Mucosa of descending colon (tissue), 3 donors: ENCODE measurements at regions not wholly inside any gene's neighbourhood (a gene's known extent, or its start where the extent isn't known, plus 50 kb on each side); places are given as distances from the start of the nearest gene placed in this dataset.

ENCODE experiments used
- ATAC-seq: fragments of 200-7000 bp; cut with Tn5 transposase; one replicate; pipeline ENCODE4 v1.9.1; 2020; ENCODE audit warnings: mild to moderate bottlenecking, moderate library complexity
- DNase-seq, 3 donors: peaks; one replicate each; pipeline ENCODE4 v3.0.0-alpha.2; 2020
- H3K36me3 ChIP-seq: fragments of 200-600 bp; one replicate; pipeline ENCODE4 v1.8.0; 2021; ENCODE audit warnings: low read depth, mild to moderate bottlenecking
- H3K4me1 ChIP-seq: fragments of 200-600 bp; one replicate; pipeline ENCODE4 v1.8.0; 2021; ENCODE audit warnings: low read depth, mild to moderate bottlenecking
- H3K4me3 ChIP-seq: fragments of 200-600 bp; one replicate; pipeline ENCODE4 v1.8.0; 2021; ENCODE audit warnings: mild to moderate bottlenecking
- H3K9me3 ChIP-seq: fragments of 200-600 bp; one replicate; pipeline ENCODE4 v1.8.0; 2021; ENCODE audit warnings: mild to moderate bottlenecking
- intact Hi-C, 2 donors: fragments of 100-400 bp; cut with DNase I in 1 of 2; cut with micrococcal nuclease in 1 of 2; formaldehyde crosslinking; loops; one replicate each; pipeline versions ENCODE4 v1.11.0 to v1.11.1; 2022; cut with DNase I, micrococcal nuclease
- TF ChIP-seq, protein P1 (sequence below): fragments of 200-600 bp; IDR thresholded peaks from one replicate; pipeline ENCODE4 v1.8.0; 2022; ENCODE audit warnings: antibody characterized with exemption, mild to moderate bottlenecking
- donor health status: DM: no; HTN: no; CAD: no; lungs with moderate emphysema.
- donor health status: DM: no; HTN: no; CAD: no.
- donor health status: DM: no; HTN: yes; CAD: no.

DNA sequence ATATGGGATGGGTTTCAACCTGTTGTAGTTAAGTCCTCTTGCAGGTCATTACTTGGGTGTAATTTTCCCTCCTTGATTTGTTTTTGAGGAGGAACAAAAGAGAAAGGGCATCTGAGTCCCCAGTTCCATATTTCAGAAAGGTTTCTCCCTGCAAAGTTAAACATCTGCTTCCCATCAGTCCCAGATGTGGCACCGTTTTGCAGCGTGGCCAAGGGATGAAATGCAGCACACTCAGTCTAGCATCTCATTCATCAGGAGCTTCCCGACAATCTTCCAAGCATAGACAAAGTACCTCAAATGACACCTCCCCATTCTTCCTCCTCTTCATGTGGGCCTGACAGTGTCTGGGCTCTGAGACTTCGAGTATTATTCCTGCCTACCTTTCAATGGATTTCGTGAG, 363.7 kb upstream of the SOX9 start:
- DNase-seq (no peak), ATAC-seq (no peak)
- TF ChIP-seq, protein P1, sequence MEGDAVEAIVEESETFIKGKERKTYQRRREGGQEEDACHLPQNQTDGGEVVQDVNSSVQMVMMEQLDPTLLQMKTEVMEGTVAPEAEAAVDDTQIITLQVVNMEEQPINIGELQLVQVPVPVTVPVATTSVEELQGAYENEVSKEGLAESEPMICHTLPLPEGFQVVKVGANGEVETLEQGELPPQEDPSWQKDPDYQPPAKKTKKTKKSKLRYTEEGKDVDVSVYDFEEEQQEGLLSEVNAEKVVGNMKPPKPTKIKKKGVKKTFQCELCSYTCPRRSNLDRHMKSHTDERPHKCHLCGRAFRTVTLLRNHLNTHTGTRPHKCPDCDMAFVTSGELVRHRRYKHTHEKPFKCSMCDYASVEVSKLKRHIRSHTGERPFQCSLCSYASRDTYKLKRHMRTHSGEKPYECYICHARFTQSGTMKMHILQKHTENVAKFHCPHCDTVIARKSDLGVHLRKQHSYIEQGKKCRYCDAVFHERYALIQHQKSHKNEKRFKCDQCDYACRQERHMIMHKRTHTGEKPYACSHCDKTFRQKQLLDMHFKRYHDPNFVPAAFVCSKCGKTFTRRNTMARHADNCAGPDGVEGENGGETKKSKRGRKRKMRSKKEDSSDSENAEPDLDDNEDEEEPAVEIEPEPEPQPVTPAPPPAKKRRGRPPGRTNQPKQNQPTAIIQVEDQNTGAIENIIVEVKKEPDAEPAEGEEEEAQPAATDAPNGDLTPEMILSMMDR = no peak
- no peaks in the 10 kb centered on the region for H3K9me3 ChIP-seq
- no peak overlapping the region for H3K4me3 ChIP-seq
- intact Hi-C loops = no loop called here
- H3K4me1 ChIP-seq = no peaks in the 10 kb centered on the region
- H3K36me3 ChIP-seq = no peaks in the 10 kb centered on the region

DNA sequence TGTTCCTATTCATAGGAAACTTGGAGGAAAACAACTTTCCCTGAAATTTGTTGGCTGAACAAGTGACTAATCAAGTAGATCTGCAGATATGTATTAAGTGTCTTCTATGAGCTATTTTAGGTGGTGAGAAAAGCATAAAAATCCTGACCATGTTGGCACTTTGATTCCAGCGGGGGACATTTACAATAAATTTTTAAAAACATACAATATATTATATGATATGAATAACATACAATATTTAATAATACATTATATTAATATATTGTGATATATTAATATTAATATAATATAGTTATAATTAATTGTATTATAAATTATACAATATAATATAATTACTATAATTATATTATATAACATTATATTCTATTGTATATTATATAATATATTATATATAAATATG, 362.9 kb upstream of the SOX9 start:
- no peaks in the 10 kb centered on the region for H3K9me3 ChIP-seq
- intact Hi-C loops = no loop called here
- ATAC-seq = no peak
- TF ChIP-seq, protein P1 = no peak
- no peaks in the 10 kb centered on the region for H3K4me1 ChIP-seq
- H3K4me3 ChIP-seq = no peak overlapping the region
- DNase-seq = no peak
- H3K36me3 ChIP-seq = no peaks in the 10 kb centered on the region

DNA sequence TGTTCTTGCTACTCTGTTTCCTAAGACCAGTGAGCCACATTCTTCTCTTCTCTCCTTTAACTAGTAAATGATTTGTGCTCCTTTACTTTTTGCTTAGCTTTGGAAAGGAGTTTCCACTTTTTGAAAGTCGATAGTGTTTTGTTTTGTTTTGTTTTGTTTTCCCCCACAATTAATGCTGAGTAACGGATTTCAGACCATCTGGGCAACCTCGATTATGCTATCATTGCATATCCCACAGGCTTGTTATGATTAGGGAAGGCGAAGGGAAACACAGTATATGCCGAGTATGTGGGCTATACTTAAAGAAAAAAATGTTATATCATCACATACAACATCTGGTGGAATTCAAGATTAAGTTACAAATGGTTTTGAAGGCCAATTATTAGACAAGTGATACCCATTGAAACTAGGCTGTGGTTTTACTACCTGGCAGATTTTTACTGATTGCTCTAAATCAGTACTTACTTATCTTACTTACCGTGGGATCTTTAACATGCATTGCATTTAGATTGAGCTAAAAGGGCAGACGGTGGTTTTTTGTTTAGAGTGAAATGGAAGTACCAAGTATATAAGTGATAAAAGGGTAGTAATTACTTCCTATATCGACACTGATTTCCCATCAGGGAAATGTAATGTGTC, 361.3 kb upstream of the SOX9 start:
- Histone ChIP-seq H3K4me1 (no peaks in the 10 kb centered on the region), H3K4me3 (no peak overlapping the region), H3K36me3 (no peaks in the 10 kb centered on the region), H3K9me3 (no peaks in the 10 kb centered on the region)
- TF ChIP-seq, protein P1 = no peak
- DNase-seq = no peak
- intact Hi-C loops = loop anchor here in 1 of 2 donors (2.0 kb wide), 1 partner anchor 287 kb away; no protein-coding TSS in a partner anchor
- ATAC-seq = no peak

DNA sequence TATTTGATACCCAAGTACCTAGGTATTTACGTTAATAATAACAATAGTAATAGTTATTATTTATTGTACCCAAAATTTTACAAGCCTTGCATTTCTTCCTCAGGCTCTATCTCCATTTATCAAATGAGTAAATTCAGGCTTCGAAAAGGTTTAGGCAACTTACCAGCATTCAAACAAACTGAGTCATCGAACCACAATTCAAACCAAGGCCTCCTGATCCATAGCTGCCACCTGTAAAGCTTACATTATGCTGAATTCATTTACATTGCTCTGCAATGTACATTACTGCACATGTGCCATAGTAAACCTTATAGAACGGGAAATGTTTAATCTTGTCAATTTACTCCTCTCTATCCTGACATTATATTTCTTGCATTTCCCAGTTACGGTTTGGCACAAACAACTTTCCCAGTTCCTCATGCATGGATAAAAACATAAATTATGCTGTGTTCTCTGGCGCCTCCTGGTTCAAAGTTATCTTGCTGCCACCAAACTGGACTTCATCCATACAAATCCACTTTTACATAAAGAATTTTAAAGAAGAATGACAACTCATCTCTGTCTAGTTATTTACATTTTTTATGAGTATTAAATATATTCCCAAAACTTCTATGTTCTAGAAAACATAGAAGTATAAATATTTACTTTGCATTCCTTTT, 360.6 kb upstream of the SOX9 start:
- H3K4me3 ChIP-seq = no peak overlapping the region
- ATAC-seq = no peak
- no peaks in the 10 kb centered on the region for H3K36me3 ChIP-seq
- no peaks in the 10 kb centered on the region for H3K9me3 ChIP-seq
- intact Hi-C loops = loop anchor here in 1 of 2 donors (2.0 kb wide), 1 partner anchor 287 kb away; no protein-coding TSS in a partner anchor
- TF ChIP-seq, protein P1 = no peak
- H3K4me1 ChIP-seq = no peaks in the 10 kb centered on the region
- peak in 1 of 3 donors; percentile 54 for DNase-seq

DNA sequence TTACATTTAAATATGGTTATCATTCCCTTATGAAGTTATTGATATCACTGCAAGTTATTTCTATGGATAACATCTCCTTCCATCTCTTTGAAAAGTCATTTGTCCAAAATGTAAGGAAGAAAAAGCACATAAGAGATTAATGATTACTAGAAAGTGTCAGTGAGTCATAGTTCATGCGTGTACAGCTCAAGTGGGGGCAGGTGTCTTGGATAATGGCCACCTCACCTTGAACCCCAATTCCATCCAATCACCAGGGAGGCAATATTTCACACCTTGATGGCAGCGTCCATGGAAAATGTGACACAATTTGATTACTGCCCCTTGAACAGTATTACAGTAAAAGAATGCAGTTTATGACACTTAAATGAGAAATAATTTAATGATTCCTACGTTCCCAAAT, 358.3 kb upstream of the SOX9 start:
- ATAC-seq (no peak), DNase-seq (no peak)
- H3K4me1 ChIP-seq = no peaks in the 10 kb centered on the region
- TF ChIP-seq, protein P1 = no peak
- H3K4me3 ChIP-seq = no peak overlapping the region
- H3K9me3 ChIP-seq = no peaks in the 10 kb centered on the region
- no peaks in the 10 kb centered on the region for H3K36me3 ChIP-seq
- intact Hi-C loops = no loop called here
